C4-2B (cell line): ENCODE measurements at regions not wholly inside any gene's neighbourhood (a gene's known extent, or its start where the extent isn't known, plus 50 kb on each side); places are given as distances from the start of the nearest gene placed in this dataset.

Experiments used
- CTCF ChIP-seq: fragments of 450-650 bp; conservative IDR thresholded peaks from 2 replicates; pipeline ENCODE4 v1.5.1; 2017; ENCODE audit warnings: mild to moderate bottlenecking
- ZFX ChIP-seq: fragments of 450-650 bp; IDR thresholded peaks from 2 replicates; pipeline ENCODE4 v1.6.1; 2017

DNA sequence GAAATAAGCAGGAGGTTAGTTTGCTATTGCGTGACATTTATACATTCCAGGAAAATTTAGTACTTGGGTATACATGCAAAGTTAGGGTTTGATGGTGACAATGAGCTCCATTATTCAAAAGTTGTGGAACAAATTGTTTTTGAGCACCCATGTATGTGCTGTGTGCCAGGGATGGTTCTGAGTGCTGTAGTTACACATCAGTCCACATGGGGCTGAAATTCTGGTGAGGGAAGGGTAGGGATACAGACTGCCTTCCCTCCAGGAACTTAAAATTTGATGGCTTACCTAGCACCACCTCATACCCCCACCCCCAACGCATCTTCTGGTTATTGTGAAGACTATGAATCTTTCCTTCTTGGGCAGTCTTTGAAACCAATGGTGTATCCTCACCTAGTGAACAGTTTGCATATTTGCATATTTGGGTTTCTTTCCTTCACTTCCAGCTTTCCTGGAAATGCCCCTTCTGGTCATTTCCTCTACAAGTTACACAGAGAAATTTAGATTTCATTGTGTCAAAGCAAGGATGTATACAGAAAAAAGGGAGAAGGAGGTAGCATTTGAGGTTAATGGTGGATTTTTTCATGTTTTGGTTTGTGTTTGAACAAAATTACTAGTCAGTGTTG lies 222.0 kb upstream of the IL12A start:
- TF ChIP-seq CTCF, result peak; percentile 57
- no peak for TF ChIP-seq ZFX
